ENCODE measurements at regions not wholly inside any gene's neighbourhood (a gene's known extent, or its start where the extent isn't known, plus 50 kb on each side); places are given as distances from the start of the nearest gene placed in this dataset.
"Not testable (repeated sequence)": the region's sequence is repeated elsewhere in the genome, so short reads cannot be mapped to it uniquely, and the experiment has no call there.

- DNase-seq (ENCODE audit: low spot score) = no peak
These were observed 1342.6 kb downstream of the REEP3 start for GRCh38 chr10:64863836-64864235.

- DNase-seq (ENCODE audit: low spot score) = no peak
These were observed 1346.3 kb downstream of the REEP3 start for GRCh38 chr10:64867501-64867962.

- DNase-seq (ENCODE audit: low spot score) = no peak
These were observed 1351.9 kb downstream of the REEP3 start for GRCh38 chr10:64873088-64873487.

GRCh38 chr10:64873959-64874358 is 1352.8 kb downstream of the REEP3 start:
- DNase-seq (ENCODE audit: low spot score) = no peak

GRCh38 chr10:64880546-64880945 is 1359.3 kb downstream of the REEP3 start:
- no peak for DNase-seq (ENCODE audit: low spot score)

GRCh38 chr10:64881257-64881656 is 1360.1 kb downstream of the REEP3 start:
- no peak for DNase-seq (ENCODE audit: low spot score)

GRCh38 chr10:64896582-64896981 is 1375.4 kb downstream of the REEP3 start:
- DNase-seq (ENCODE audit: low spot score) = no peak

GRCh38 chr10:64906311-64906710 is 1385.1 kb downstream of the REEP3 start:
- DNase-seq (ENCODE audit: low spot score) = not testable (repeated sequence)

GRCh38 chr10:64924306-64924705 is 1403.1 kb downstream of the REEP3 start:
- DNase-seq (ENCODE audit: low spot score) = not testable (repeated sequence)

- DNase-seq (ENCODE audit: low spot score) = no peak
These were observed 1430.8 kb downstream of the REEP3 start for GRCh38 chr10:64952042-64952441.

- DNase-seq (ENCODE audit: low spot score) = no peak
These were observed 1435.2 kb downstream of the REEP3 start for GRCh38 chr10:64956441-64956840.

- no peak for DNase-seq (ENCODE audit: low spot score)
These were observed 1437.9 kb downstream of the REEP3 start for GRCh38 chr10:64959116-64959515.

GRCh38 chr10:64959883-64960282 is 1438.7 kb downstream of the REEP3 start:
- no peak for DNase-seq (ENCODE audit: low spot score)

- no peak for DNase-seq (ENCODE audit: low spot score)
These were observed 1452.2 kb downstream of the REEP3 start for GRCh38 chr10:64973391-64973790.

GRCh38 chr10:64976150-64976549 is 1454.9 kb downstream of the REEP3 start:
- no peak for DNase-seq (ENCODE audit: low spot score)

GRCh38 chr10:64977915-64978314 is 1456.7 kb downstream of the REEP3 start:
- no peak for DNase-seq (ENCODE audit: low spot score)

- DNase-seq (ENCODE audit: low spot score) = no peak
These were observed 1475.7 kb downstream of the REEP3 start for GRCh38 chr10:64996886-64997285.

GRCh38 chr10:65010845-65011244 is 1489.6 kb downstream of the REEP3 start:
- no peak for DNase-seq (ENCODE audit: low spot score)

- no peak for DNase-seq (ENCODE audit: low spot score)
These were observed 1496.3 kb downstream of the REEP3 start for GRCh38 chr10:65017523-65017922.

- DNase-seq (ENCODE audit: low spot score) = no peak
These were observed 1503.7 kb downstream of the REEP3 start for GRCh38 chr10:65024886-65025285.

GRCh38 chr10:65030263-65030662 is 1509.1 kb downstream of the REEP3 start:
- no peak for DNase-seq (ENCODE audit: low spot score)

- DNase-seq (ENCODE audit: low spot score) = no peak
These were observed 1511.9 kb downstream of the REEP3 start for GRCh38 chr10:65032867-65033769.

GRCh38 chr10:65033957-65034356 is 1512.8 kb downstream of the REEP3 start:
- no peak for DNase-seq (ENCODE audit: low spot score)

GRCh38 chr10:65040796-65041195 is 1519.6 kb downstream of the REEP3 start:
- DNase-seq (ENCODE audit: low spot score) = no peak

Data from CD4-positive, alpha-beta T cell treated with Interleukin-2 at 100 ng/mL for 4 hours (primary cell).